ENCODE measurements at regions not wholly inside any gene's neighbourhood (a gene's known extent, or its start where the extent isn't known, plus 50 kb on each side); places are given as distances from the start of the nearest gene placed in this dataset.
"Not testable (repeated sequence)": the region's sequence is repeated elsewhere in the genome, so short reads cannot be mapped to it uniquely, and the experiment has no call there.

DNA sequence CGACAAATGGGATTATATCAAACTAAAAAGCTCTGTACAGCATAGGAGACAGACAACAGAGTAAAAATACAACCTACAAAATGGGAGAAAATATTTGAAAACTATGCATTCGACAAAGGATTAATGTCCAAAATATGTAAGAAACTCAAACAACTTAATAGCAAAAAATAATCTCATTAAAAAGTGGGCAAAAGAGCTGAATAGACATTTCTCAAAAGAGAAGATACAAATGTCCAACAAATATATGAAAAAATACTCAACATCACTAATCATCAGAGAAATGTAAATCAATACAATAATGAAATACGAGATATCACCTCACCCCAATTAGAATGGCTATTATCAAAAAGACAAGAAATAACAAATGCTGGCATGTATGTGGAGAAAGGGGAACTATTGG, 272.9 kb downstream of the KLHL13 start:
- no peak for DNase-seq (ENCODE audit: low read depth)
- TF ChIP-seq, protein P1, sequence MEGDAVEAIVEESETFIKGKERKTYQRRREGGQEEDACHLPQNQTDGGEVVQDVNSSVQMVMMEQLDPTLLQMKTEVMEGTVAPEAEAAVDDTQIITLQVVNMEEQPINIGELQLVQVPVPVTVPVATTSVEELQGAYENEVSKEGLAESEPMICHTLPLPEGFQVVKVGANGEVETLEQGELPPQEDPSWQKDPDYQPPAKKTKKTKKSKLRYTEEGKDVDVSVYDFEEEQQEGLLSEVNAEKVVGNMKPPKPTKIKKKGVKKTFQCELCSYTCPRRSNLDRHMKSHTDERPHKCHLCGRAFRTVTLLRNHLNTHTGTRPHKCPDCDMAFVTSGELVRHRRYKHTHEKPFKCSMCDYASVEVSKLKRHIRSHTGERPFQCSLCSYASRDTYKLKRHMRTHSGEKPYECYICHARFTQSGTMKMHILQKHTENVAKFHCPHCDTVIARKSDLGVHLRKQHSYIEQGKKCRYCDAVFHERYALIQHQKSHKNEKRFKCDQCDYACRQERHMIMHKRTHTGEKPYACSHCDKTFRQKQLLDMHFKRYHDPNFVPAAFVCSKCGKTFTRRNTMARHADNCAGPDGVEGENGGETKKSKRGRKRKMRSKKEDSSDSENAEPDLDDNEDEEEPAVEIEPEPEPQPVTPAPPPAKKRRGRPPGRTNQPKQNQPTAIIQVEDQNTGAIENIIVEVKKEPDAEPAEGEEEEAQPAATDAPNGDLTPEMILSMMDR (IDR thresholded peaks at IDR 0.05; ENCODE audit: control insufficient read depth, extremely low read depth, insufficient read depth), result no peak
- no peak overlapping the region for H3K4me3 ChIP-seq (ENCODE audit: low read depth, low read length)

DNA sequence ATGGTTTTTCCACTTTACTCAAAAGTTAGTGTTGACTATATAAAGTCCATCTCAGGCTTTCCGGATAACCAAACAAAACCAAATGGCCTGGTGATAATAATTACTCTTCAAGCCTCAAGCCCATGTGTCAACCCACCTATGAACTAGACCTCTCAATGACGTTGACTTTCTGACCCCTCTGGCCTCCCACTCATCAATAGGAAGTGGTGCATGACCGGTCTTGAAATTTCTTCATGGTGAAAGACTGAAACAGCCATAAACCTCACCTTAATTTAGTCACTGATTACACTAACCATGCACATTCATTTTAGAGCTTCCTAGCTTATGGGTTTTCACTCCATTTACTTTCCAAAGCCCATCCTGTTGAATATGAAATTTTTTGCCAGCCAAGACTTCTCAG, 276.0 kb downstream of the KLHL13 start:
- TF ChIP-seq, protein P1 (IDR thresholded peaks at IDR 0.05; ENCODE audit: control insufficient read depth, extremely low read depth, insufficient read depth), result no peak
- no peak for DNase-seq (ENCODE audit: low read depth)
- no peak overlapping the region for H3K4me3 ChIP-seq (ENCODE audit: low read depth, low read length)

DNA sequence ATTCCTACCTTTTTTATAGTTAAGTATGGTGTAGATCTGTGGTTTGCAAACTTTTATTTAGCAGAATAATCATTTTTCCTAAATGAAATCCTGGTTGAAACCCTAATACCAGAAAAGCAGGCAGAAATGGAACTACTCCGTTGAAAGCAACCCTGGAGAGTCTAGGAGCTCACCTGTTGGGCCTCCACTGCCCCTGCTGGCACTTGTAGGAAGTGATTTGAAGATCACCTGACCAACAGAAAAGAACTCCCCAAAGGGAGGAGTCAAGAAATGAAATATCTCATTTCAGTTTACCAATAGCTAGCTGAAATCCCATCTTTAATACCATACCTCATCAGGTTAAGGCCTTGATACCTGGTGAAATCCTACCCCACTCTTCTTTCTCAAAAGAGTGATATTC, 277.1 kb downstream of the KLHL13 start:
- no peak overlapping the region for H3K4me3 ChIP-seq (ENCODE audit: low read depth, low read length)
- TF ChIP-seq, protein P1 (IDR thresholded peaks at IDR 0.05; ENCODE audit: control insufficient read depth, extremely low read depth, insufficient read depth), result no peak

DNA sequence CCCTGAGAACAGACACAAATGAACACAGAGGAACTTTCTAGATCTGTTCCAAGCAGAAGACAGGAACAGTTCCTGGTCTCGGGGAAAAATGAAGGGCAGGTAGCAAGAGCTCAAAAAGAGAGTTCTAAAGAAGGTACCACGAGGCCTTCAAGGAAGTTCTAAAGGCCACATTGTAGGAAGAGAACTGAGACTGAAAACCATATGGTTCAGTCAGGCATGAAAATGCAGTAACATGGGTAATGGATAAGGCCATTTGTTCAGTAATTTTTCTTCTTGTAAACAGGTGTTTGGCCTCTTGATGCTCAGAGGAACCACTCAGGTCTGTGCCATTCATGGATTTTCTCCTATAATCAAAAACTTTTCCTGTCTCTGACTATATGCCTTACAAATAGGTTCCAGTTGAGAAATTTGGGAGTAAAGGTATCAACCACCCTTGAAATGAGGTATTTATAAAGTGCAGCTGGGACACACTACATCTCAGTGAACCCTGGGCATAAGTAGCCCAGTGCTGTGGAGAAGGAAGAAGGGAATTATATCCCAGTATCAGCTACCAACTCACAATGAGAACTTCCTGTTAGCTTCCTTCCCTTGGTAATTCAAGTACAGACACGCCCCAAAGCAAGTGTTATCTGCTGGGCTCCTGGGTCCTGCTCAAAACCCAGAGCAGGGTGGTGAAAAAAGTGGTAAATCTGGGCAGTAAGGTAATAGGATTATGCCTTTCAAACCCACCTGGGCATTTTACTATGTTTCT, 277.9 kb downstream of the KLHL13 start:
- H3K4me3 ChIP-seq (ENCODE audit: low read depth, low read length), result no peak overlapping the region
- TF ChIP-seq, protein P1 (IDR thresholded peaks at IDR 0.05; ENCODE audit: control insufficient read depth, extremely low read depth, insufficient read depth), result no peak
- no peak for DNase-seq (ENCODE audit: low read depth)

More for the DNA sequence above, 277.1 kb downstream of the KLHL13 start:
- DNase-seq (ENCODE audit: low read depth), result no peak

DNA sequence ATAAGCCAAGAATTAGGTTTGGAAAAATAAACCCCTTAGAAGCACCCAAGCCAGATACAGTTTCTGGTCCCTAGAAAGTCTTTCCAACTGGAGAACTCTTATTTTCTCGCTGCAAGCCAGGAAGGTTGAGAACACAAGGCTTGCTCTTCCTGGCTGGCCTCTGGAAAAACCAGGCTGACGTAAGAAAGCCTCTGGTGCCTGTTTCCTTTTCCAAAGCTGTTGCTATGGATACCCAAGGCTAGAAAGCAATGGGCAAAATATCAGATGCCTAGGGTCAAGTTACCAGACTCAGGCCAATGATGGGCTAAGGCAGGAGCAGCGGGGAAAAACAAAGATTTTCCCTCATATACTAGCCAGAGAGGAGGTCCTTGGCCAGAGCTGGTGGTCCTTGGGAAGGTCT, 281.6 kb downstream of the KLHL13 start:
- TF ChIP-seq, protein P1 (IDR thresholded peaks at IDR 0.05; ENCODE audit: control insufficient read depth, extremely low read depth, insufficient read depth), result no peak
- DNase-seq (ENCODE audit: low read depth), result no peak
- no peak overlapping the region for H3K4me3 ChIP-seq (ENCODE audit: low read depth, low read length)

DNA sequence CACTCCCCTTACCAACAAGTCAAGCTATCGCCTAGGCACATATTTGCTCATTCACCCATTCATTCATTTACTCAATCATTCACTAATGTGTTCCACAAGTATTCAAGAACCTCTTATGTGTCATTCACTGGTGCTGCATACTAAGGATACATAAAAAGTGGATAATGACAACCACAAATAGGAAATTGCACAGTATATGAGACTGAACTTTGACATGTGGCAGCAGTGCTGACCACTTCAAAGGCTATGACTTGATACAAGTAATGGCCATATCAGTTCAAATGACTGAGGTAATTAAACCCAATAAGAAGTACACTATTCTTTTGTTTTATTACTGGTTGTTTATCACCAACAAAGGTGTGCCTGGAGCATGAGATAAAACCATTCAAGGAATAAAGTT, 282.5 kb downstream of the KLHL13 start:
- TF ChIP-seq, protein P1 (IDR thresholded peaks at IDR 0.05; ENCODE audit: control insufficient read depth, extremely low read depth, insufficient read depth), result no peak

DNA sequence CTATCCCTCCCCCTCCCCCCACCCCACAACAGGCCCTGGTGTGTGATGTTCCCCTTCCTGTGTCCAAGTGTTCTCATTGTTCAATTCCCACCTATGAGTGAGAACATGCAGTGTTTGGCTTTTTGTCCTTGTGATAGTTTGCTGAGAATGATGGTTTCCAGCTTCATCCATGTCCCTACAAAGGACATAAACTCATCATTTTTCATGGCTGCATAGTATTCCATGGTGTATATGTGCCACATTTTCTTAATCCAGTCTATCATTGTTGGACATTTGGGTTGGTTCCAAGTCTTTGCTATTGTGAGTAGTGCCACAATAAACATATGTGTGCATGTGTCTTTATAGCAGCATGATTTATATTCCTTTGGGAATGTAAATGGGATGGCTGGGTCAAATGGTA, 295.1 kb downstream of the KLHL13 start:
- H3K4me3 ChIP-seq (ENCODE audit: low read depth, low read length); DNase-seq (ENCODE audit: low read depth): not testable (repeated sequence)

More for the DNA sequence above, 282.5 kb downstream of the KLHL13 start:
- H3K4me3 ChIP-seq (ENCODE audit: low read depth, low read length), result no peak overlapping the region
- no peak for DNase-seq (ENCODE audit: low read depth)

All from LNCaP clone FGC (cell line).